HG03103 (cell line): ENCODE measurements at regions not wholly inside any gene's neighbourhood (a gene's known extent, or its start where the extent isn't known, plus 50 kb on each side); places are given as distances from the start of the nearest gene placed in this dataset.

Experiments used
- ATAC-seq: cut with Tn5 transposase; IDR thresholded peaks from one replicate; pipeline ENCODE4 v1.9.1; 2021; ENCODE audit warnings: low read depth; ENCODE audit not compliant: unreplicated experiment

DNA sequence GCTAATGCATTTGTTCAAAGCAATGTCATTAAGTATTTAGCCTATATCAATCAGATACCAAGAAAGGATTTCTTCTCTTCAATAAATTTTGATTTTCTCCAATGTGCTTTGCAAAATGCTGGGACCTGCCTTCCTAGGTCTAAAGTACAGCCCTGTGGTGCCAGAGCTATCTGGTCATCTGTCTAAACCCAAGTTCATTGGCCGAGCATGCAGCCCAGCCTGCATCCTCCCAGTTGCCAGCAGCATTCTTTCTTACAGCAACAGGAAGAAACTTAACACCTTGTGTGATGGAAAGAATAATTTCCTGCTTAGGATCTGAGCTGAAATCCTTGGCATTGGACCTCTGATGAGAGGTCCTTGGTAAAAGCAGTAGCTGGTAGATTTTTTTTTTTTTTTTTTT is 310.0 kb downstream of the RBM26 start:
- no peak for ATAC-seq

DNA sequence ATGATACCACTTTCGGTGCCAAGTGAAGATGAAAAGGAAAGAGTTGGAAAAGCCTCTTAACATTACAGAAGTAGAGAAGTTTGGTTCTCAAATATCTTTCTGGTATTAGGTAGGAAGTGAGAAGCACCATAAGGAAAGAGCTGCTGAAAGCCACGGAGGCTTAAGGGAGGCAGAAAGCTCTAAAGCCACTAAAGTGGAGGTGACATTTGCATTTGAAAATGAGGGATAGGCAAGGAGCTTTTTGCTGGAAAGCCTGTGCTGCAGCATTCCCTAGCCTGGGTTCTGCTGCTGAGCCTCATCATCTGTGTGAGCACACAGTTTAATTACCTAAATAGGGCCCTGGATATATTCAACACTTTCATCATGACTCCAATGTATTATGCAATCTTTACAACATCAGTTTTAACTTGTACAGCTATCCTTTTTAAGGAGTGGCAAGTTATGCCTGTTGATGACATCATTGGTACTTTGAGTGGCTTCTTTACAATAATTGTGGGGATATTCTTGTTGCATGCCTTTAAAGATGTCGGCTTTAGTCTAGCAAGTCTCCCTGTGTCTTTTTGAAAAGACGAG is 315.4 kb downstream of the RBM26 start:
- ATAC-seq = no peak

DNA sequence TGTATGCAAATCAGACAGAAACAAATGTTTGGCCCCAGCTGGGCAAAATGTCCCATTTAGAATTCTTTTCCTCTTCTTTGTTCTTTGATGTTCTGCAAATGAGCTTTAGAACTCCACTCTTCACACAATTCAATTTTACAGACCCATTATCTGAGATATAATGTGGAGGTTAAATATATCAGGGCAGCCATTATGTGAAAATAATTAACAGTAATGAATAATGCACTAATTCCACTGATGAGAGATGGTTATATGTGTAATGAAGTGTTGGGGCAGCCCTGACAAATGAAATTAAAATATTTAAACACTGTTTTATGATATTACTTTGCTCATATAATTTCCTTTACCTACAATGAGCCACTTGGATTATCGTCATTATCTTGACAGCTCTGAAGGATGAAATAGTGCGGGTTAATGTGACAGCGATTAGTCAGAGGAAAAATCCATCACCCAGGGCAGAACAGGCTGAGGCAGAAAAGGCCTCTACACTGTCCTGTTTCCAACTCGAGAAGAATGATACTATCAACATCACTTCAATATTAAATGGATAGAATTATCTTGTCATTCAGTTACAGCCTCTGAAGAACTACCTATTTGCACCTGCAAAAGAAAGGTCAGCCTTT is 321.1 kb downstream of the RBM26 start:
- ATAC-seq = no peak

DNA sequence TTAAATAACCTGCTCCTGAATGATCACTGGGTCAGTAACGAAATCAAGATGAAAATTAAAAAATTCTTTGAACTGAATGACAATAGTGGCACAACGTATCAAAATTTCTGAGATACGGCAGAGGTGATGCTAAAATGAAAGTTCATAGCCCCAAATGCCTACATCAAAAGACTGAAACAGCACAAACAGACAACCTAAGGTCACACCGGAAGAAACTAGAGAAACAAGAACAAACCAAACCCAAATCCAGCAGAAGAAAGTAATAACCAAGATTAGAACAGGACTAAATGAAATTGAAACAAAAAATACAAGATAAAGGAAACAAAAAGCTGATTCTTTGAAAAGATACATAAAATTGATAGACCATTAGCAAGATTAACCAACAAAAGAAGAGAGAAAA is 324.1 kb downstream of the RBM26 start:
- no peak for ATAC-seq

DNA sequence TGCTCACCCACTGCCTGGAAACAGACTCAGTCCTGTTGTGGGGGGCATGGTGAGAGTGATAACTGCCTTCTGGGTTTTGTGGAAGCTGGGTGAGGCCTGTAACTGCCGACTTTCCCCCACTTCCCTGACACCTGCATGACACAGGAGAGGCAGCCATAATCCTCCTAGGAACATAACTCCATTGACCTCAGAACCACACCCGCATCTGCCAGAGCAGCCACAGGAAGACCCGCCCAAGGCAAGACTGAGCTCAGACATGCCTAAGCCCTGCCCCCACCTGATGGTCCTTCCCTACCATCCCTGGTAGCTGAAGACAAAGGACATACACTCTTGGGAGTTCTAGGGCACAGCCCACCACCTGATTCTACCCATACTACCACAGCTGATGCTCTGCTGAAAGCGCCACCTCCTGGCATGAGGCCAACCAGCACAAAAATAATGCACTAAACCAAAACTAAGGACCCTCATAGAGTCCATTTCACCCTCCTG is 326.7 kb downstream of the RBM26 start:
- no peak for ATAC-seq

DNA sequence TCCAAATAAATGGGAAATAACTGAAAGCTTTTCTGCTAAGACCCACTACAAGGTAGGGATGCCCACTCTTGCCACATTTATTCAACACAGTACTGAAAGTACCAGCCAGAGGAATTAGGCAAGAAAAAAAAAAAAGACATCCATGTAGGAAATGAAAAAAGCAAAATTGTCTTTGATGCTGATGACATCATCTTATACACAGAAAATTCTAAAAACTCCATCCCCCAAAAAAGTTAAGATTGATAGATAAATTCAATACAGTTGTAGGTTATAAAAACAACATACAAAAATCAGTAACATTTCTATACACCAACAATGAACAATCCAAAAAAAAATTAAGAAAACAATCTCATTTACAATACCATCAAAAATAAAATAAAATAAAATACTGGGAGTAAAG is 330.4 kb downstream of the RBM26 start:
- ATAC-seq = no peak

DNA sequence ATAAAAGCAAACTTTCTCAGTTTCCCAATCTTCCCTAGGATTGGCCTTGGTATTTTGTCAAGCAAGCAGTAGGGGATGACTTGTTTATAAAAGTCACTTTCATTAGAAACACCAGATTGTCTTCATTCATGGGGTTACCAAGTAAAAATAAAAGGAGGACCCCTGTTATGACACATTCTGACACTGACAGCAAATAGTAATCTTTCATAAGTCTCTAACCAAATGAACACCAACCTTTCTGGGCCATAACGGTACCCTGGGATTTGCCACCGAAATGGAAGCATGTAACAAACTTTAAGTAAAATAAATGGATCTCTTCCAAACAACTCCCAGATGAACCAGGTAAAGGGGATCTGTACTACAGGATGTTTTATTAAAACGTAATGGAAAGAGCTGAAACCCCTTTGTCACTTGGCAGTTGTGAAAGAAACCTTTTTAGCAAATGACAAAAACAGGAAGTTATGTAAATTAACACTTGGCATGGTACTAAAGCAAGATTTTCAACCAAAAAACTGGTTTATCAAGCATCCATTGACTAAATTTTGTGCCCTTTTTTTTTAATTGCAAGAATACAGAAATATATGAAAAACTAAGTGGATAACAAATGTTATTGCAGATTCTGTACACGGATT is 335.6 kb downstream of the RBM26 start:
- ATAC-seq = peak; percentile 49

DNA sequence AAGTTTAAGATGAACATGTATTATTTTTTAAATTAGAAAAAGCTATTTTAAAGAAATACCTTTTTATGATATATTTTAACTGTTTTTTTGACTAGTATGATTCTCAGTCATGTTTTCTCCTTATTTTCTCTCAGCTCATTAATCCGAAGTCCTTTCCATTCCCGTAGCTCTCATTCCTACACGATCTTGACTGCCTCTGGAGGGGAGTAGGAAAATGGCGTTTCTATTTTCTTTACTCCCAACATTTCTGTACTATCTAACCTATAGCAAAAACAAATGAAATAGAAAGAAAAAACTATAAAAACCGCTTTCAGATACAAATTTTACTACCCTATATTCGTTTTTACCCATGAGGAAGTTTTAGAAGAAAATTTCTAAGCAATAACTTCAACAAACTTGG is 343.8 kb downstream of the RBM26 start:
- ATAC-seq = no peak

DNA sequence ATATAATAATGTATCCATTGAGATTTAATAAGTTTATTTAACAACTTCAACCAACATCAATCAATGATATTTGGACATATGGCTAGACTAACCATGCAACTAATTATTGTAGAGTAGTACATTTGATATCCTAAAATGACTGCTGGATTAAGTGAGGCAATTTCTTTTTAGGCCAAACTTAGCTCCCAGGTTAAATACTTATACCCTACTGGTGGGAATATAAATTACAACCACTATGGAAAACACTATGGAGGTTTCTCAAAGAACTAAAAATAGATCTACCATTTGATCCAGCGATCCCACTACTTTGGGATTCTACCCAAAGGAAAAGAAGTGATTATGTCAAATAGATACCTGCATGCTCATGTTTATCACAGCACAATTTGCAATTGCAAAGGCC is 345.8 kb downstream of the RBM26 start:
- no peak for ATAC-seq

DNA sequence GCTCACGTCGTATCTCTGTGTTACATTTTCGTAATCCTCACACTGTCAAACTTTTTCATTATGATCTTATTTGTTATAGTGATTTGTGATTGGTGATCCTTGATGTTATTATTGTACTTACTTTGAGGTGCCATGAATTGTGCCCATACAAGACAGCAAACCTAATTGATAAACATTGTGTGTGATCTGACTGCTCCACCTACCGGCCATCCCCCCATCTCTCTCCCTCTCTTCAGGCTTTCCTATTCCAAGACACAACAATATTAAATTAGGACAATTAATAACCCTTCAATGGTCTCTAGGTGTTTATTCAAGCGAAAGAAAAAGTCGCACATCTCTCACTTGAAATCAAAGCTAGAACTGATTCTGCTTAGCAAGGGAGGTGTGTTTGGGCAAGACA is 349.3 kb downstream of the RBM26 start:
- no peak for ATAC-seq

DNA sequence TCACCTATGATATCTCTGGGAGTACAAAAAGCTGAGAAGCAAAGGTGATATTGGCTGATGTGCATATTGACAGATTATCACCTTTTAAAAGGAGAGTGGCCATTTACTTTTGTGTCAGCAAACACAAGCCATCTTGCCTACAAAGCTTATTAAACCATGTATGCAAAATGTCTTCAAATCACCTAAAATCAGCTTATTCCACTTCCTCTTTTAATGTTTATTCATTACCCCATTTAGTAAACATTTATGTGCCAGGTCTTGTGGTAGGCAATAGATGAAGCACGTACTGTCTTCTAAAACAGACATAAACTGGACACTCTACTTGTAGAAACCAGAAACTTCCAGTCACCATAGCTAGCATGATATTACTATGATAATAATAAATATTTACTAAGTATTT is 354.6 kb downstream of the RBM26 start:
- no peak for ATAC-seq

DNA sequence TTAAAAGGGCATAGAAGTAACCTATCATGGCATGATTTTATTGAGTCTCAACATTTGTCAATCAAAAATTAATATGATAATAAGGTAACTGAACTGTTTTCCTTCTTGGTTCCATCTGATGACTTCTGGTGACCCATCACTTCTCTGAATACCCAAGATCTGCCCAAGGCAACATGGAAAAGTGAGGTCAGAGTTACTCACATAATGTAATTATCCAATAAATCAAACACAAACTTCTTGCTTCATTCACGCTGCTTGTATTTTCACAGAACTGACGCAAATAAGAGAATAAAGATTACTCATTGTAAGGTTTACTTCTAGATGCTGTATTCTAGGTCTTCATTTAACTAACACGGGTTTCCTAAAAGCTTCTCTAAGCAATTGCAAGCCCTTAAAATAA is 361.6 kb downstream of the RBM26 start:
- ATAC-seq = no peak

DNA sequence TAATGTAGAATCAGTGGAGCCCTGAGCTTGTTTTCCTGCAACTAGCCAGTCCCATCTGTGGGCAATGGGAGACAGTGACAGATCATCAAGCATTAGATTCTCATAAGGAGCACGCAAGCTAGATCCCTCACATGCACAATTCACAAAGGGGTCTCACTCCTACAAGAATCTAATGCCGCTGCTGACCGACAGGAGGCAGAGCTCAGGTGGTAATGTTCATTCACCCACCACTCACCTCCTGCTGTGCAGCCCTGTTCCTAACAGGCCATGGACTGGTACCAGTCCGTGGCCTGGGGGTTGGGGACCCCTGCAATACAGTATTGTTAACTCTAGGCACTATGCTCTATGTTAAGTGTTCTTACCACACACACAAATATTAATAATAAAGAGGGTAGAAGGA is 362.8 kb downstream of the RBM26 start:
- no peak for ATAC-seq

DNA sequence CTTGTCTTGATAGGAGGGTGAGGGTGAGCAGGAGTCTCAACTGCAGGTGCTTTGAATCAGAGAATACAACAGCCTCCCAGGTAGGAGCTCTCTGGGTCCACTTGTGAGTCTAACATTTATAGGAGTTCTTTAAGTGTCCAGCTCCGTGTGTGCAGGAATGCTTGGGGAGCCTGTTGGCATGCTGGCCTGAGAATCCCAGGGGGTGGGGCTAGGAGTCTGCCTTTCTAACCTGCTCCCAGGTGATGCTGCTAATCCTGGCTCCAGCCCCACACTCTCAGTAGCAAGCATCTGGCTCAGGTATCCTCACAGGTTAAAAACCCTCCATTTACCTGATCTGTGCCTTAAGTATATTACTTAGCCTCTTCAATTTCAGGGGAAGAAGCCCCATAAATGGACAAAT is 368.9 kb downstream of the RBM26 start:
- no peak for ATAC-seq

DNA sequence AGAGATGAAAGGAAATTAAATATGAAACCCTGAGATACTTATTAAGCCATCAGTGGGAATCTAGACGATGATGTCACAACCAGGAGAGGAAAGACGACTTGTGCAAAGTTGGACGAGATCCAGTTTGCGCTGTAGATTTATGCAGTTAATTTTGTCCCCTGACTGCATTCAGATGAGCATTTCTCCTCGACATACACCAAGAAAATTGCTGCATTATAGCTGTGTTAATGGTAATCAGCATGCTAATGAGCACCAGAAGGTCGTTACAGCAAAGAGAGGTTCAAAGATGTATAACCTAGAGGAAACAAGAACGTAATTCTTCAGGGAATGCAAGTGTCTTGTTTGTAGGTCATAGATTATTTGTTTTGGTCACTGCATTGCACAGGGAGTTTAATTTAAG is 371.7 kb downstream of the RBM26 start:
- ATAC-seq = no peak

DNA sequence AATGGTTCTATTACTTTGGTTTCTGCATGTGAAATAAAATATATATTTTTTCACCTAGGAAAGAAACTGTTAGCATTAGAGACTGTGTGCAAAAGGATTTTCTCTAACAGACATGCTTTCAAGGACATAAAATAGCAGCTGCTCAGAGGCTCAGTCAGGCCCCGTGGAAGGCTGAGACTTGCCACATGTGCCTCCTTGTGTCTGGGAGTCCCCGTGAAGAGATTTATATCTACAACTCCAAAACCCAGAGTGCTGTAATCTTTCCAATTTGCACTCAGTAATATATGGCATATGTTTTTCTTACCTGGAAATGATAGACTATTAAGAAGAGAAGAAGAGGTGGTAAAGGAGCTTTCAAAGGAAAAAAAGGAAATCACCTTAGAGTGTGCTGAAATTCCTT is 371.6 kb upstream of the OBI1 start:
- no peak for ATAC-seq

DNA sequence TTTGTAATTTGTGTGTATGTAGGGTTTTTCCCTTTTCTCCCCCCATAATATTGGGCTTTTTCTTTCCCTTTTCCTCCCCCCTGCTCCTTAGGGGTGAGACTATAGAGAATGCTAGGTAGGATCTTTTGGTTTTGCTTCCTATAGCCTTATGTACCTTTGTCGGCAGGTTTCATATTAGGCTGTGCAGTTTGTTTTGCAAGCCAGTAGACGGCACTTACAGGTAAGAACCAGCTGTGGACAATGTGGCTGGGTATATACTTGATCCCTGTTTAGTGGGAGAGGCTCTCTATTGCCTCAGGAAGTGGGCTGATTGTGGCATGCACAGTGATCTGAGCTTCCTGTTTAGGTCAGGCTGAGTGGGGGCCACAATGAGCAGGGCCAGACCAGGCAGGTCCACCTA is 359.2 kb upstream of the OBI1 start:
- no peak for ATAC-seq

DNA sequence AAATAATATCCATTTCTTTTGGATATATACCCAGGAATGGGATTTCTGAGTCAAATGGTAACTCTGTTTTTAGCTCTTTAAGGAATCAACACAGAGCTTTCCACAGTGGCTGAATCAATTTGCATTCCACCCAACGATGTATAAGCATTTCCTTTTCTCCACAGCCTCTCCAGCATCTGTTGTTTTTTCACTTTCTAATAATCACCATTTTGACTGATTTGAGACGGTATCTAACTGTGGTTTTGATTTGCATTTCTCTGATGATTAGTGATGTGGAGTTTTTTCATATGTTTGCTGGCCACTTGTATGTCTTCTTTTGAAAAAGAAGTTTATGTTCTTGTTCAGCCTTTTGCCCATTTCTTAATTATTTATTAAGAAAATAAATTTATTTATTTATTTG is 352.2 kb upstream of the OBI1 start:
- ATAC-seq = no peak

DNA sequence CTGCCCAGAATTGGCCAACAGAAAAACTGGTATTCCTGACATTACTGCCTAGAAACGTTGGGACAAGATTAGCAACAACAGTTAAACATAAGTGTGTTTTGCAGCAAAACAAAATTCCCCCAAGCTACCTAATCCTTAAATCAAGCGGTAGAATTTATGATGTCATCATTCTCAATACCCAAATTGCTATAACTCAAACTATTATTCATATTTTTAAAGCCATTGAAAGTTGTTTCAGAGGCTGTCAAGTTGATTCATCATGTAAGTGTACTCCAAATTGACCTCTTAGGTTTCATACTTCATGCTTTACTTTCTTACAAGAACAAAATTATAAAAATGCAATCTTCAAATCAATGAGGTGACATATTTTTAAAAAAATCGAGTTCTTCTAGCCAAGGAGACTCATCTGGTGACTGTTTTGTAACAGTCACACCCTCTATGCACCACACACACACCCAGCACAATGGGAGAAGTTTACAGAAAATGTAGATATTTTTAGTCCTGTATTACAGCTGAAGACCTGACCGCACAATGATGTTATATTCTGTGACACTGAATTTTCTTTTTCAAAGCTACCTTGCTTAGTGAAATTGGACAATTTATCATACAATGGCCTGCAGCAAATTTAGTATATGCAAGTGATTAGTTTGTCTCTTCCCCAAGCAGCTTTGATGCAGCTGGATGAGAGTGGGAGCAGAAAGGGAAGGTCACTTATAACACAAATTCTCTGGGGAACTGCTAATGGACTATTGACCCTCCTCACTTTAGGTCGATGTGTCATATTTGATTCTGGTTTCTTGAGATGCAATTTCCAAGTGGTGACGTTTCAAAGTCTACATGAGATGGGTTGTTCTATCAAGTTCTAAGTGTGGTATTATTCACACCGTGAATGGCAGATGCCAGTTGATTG is 345.3 kb upstream of the OBI1 start:
- ATAC-seq = no peak

DNA sequence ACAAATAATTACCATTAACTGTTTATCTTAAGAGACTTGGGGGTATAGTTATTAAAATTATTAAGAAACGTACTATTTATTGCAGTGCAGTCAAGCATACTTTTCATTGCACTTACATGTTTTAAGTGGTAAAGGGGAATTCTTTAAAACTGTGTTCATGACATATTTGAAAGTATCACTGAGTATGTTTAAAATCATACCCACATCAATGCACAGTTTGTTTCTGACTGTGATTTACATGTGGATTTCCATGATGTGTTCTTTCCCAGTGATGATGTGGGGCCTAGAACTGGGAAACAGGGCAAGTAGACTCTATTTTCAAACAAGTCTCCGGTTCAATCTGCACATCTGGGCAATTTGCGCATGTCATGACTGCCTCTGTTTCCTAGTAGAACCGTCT is 340.5 kb upstream of the OBI1 start:
- no peak for ATAC-seq

DNA sequence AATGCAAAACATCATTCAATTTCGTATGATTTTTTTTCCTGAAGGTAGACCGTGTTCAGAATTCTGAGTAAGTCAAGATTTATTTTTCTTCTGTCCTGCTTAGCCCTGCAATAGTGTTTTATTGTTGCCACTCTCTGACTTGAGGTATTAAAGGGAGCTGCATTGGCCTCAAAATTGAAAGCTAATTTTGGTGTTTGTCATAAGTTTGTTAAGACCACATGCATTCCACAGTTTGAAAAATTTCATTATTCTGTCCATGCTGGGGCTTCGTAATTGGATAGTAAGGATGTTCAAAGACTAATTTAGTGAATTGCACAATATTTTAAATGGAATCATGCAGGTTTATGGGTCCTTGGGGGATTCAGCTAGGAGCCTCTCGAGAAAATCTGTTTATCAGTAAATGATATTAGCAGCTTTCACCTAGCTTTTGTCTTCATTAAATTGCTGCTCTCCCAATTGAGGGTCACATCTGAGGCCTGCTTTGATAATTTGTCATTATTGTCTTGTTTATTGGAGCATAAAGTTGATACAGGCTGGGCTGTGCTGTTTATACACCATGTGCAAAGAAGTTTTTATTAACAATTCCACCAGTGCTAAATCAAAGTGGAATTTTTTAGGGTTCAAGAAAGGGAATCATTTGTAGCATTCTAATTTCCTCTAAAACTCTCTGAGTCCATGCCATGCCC is 339.8 kb upstream of the OBI1 start:
- no peak for ATAC-seq
